ENCODE measurements at regions not wholly inside any gene's neighbourhood (a gene's known extent, or its start where the extent isn't known, plus 50 kb on each side); places are given as distances from the start of the nearest gene placed in this dataset.
A peak's percentile ranks its signal among the peaks of the same experiment; 100 is the strongest.

DNA sequence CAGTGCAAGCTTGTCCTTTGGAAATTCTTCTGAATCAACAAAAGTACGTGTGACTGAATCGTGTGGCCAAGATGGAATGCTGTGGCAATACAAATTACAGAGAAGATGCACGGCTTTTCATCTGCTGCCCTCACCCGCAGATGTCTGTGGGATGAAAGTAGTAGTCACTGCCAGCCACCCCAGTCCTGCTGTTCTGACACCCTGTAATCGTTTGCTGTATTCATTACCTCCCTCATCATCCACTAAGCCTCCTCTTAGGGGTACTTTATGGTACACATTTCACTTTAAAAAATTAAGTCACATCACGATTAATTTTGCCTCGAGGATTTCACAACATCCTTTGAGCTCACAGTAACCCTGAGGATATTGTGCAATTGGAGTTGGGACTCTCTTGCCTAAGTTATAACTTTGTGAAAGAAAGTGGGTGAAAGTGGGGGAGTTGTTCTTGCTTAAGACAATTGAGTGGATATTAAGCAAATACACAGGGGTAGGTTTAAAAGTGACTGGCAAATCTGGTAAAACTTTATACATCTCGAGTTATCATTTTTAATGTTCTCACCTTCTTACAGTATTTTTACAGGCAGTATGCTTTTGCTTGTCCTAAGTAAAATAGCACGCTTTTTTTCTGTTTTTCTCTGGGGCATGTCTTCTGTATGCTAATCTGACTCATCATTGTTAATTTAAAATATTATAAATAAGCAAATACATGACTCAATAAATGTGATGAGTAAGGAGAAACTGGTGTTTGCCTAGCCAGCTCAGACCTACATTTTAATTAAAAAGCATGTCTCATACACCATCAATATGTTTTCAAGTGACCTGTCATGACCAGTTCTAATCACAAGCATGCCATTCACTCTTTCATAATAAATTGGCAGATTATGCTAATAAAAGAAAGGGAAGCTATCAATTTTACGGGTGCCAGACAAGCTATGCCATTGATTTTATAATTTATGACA lies 680.9 kb downstream of the IRS1 start (continued):
- TF ChIP-seq ZNF747 (CRISPR knock-in tag; IDR thresholded peaks at IDR 0.05; ENCODE audit: borderline replicate concordance), result no peak
- peak; percentile 86 for TF ChIP-seq ZNF292 (CRISPR knock-in tag; IDR thresholded peaks at IDR 0.05; ENCODE audit: borderline replicate concordance, low read depth)
- TF ChIP-seq SP1 (IDR thresholded peaks at IDR 0.05), result no peak
- TF ChIP-seq SP1 (CRISPR knock-in tag; IDR thresholded peaks at IDR 0.05), result no peak
- TF ChIP-seq ZNF883 (CRISPR knock-in tag; IDR thresholded peaks at IDR 0.05; ENCODE audit: not compliant biosample characterization), result no peak
- TF ChIP-seq NR2F1 (CRISPR knock-in tag; IDR thresholded peaks at IDR 0.05), result 0 out of 4 replicates have a peak, but pooled peaks of 1 of the 2 experiments have one; percentile 17
- TF ChIP-seq HHEX (CRISPR knock-in tag; IDR thresholded peaks at IDR 0.05), result no peak
- TF ChIP-seq THAP11 (CRISPR knock-in tag; IDR thresholded peaks at IDR 0.05), result peak; percentile 68
- peak; percentile 79; the same call in 1 of the 2 replicates for TF ChIP-seq FOXA3 (CRISPR knock-in tag; IDR thresholded peaks at IDR 0.05)
- TF ChIP-seq, protein P1, sequence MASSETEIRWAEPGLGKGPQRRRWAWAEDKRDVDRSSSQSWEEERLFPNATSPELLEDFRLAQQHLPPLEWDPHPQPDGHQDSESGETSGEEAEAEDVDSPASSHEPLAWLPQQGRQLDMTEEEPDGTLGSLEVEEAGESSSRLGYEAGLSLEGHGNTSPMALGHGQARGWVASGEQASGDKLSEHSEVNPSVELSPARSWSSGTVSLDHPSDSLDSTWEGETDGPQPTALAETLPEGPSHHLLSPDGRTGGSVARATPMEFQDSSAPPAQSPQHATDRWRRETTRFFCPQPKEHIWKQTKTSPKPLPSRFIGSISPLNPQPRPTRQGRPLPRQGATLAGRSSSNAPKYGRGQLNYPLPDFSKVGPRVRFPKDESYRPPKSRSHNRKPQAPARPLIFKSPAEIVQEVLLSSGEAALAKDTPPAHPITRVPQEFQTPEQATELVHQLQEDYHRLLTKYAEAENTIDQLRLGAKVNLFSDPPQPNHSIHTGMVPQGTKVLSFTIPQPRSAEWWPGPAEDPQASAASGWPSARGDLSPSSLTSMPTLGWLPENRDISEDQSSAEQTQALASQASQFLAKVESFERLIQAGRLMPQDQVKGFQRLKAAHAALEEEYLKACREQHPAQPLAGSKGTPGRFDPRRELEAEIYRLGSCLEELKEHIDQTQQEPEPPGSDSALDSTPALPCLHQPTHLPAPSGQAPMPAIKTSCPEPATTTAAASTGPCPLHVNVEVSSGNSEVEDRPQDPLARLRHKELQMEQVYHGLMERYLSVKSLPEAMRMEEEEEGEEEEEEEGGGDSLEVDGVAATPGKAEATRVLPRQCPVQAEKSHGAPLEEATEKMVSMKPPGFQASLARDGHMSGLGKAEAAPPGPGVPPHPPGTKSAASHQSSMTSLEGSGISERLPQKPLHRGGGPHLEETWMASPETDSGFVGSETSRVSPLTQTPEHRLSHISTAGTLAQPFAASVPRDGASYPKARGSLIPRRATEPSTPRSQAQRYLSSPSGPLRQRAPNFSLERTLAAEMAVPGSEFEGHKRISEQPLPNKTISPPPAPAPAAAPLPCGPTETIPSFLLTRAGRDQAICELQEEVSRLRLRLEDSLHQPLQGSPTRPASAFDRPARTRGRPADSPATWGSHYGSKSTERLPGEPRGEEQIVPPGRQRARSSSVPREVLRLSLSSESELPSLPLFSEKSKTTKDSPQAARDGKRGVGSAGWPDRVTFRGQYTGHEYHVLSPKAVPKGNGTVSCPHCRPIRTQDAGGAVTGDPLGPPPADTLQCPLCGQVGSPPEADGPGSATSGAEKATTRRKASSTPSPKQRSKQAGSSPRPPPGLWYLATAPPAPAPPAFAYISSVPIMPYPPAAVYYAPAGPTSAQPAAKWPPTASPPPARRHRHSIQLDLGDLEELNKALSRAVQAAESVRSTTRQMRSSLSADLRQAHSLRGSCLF (CRISPR knock-in tag; IDR thresholded peaks at IDR 0.05; ENCODE audit: borderline replicate concordance), result no peak
- TF ChIP-seq GLI4 (CRISPR knock-in tag; IDR thresholded peaks at IDR 0.05; ENCODE audit: borderline replicate concordance), result no peak
- TF ChIP-seq, protein P2, sequence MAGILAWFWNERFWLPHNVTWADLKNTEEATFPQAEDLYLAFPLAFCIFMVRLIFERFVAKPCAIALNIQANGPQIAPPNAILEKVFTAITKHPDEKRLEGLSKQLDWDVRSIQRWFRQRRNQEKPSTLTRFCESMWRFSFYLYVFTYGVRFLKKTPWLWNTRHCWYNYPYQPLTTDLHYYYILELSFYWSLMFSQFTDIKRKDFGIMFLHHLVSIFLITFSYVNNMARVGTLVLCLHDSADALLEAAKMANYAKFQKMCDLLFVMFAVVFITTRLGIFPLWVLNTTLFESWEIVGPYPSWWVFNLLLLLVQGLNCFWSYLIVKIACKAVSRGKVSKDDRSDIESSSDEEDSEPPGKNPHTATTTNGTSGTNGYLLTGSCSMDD (CRISPR knock-in tag; IDR thresholded peaks at IDR 0.05), result no peak
- TF ChIP-seq FOXM1 (CRISPR knock-in tag; IDR thresholded peaks at IDR 0.05), result no peak
- TF ChIP-seq ZBTB38 (CRISPR knock-in tag; IDR thresholded peaks at IDR 0.05), result no peak
- peak; percentile 67 for TF ChIP-seq SIX4 (CRISPR knock-in tag; IDR thresholded peaks at IDR 0.05)
- TF ChIP-seq, protein P3, sequence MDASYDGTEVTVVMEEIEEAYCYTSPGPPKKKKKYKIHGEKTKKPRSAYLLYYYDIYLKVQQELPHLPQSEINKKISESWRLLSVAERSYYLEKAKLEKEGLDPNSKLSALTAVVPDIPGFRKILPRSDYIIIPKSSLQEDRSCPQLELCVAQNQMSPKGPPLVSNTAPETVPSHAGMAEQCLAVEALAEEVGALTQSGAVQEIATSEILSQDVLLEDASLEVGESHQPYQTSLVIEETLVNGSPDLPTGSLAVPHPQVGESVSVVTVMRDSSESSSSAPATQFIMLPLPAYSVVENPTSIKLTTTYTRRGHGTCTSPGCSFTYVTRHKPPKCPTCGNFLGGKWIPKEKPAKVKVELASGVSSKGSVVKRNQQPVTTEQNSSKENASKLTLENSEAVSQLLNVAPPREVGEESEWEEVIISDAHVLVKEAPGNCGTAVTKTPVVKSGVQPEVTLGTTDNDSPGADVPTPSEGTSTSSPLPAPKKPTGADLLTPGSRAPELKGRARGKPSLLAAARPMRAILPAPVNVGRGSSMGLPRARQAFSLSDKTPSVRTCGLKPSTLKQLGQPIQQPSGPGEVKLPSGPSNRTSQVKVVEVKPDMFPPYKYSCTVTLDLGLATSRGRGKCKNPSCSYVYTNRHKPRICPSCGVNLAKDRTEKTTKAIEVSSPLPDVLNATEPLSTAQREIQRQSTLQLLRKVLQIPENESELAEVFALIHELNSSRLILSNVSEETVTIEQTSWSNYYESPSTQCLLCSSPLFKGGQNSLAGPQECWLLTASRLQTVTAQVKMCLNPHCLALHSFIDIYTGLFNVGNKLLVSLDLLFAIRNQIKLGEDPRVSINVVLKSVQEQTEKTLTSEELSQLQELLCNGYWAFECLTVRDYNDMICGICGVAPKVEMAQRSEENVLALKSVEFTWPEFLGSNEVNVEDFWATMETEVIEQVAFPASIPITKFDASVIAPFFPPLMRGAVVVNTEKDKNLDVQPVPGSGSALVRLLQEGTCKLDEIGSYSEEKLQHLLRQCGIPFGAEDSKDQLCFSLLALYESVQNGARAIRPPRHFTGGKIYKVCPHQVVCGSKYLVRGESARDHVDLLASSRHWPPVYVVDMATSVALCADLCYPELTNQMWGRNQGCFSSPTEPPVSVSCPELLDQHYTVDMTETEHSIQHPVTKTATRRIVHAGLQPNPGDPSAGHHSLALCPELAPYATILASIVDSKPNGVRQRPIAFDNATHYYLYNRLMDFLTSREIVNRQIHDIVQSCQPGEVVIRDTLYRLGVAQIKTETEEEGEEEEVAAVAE (CRISPR knock-in tag; IDR thresholded peaks at IDR 0.05; ENCODE audit: borderline replicate concordance), result 0 out of 2 replicates have a peak, but pooled peaks have one; percentile 10
- peak; percentile 75; the same call in 1 of the 2 replicates for TF ChIP-seq SOX5 (CRISPR knock-in tag; IDR thresholded peaks at IDR 0.05; ENCODE audit: borderline replicate concordance)
- TF ChIP-seq, protein P4, sequence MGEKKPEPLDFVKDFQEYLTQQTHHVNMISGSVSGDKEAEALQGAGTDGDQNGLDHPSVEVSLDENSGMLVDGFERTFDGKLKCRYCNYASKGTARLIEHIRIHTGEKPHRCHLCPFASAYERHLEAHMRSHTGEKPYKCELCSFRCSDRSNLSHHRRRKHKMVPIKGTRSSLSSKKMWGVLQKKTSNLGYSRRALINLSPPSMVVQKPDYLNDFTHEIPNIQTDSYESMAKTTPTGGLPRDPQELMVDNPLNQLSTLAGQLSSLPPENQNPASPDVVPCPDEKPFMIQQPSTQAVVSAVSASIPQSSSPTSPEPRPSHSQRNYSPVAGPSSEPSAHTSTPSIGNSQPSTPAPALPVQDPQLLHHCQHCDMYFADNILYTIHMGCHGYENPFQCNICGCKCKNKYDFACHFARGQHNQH (CRISPR knock-in tag; IDR thresholded peaks at IDR 0.05), result peak; percentile 68
